Peyer's patch (tissue), 4 donors: ENCODE measurements at regions not wholly inside any gene's neighbourhood (a gene's known extent, or its start where the extent isn't known, plus 50 kb on each side); places are given as distances from the start of the nearest gene placed in this dataset.

Experiments used
- DNase-seq, 3 donors: peaks; one replicate each; pipeline ENCODE4 v3.0.0-alpha.2; 2017 to 2019
- H3K27ac ChIP-seq, 4 donors: fragments of 200-600 bp; sonication (generic); one replicate each; pipeline ENCODE4 v1.5.1; 2016 to 2019
- H3K27me3 ChIP-seq, 2 donors: fragments of 200-600 bp; sonication (generic); one replicate each; pipeline ENCODE4 v1.5.1; 2019
- H3K36me3 ChIP-seq, 3 donors: fragments of 200-600 bp; sonication (generic); one replicate each; pipeline ENCODE4 v1.5.1; 2016 to 2019
- H3K4me1 ChIP-seq, 4 donors: fragments of 200-600 bp; sonication (generic); one replicate each; pipeline ENCODE4 v1.5.1; 2016 to 2019
- H3K4me3 ChIP-seq, 4 donors: fragments of 200-600 bp; sonication (generic); 1 replicate in 3 of 4; 2 replicates in 1 of 4; pipeline ENCODE4 v1.5.1; 2016 to 2019; ENCODE audit warnings: mild to moderate bottlenecking in 1 of 4
- H3K9me3 ChIP-seq, 4 donors: fragments of 200-600 bp; sonication (generic); one replicate each; pipeline ENCODE4 v1.5.1; 2016 to 2019; ENCODE audit warnings: mild to moderate bottlenecking in 1 of 4
- POLR2A ChIP-seq, 2 donors: fragments of 450-650 bp; IDR thresholded peaks; one replicate each; pipeline ENCODE4 v1.5.1; 2017; ENCODE audit warnings: antibody characterized with exemption in 2 of 2, mild to moderate bottlenecking in 2 of 2, moderate library complexity in 2 of 2
- TF ChIP-seq, protein P1 (sequence below), 6 experiments: fragments of 450-650 bp in 4 of 6; fragments of 200-600 bp in 2 of 6; sonication (generic) in 1 of 6; IDR thresholded peaks; one replicate each; pipeline ENCODE4 v1.5.1; 2017 to 2019; ENCODE audit warnings: antibody characterized with exemption in 6 of 6, mild to moderate bottlenecking in 3 of 6, moderate library complexity in 1 of 6

- H3K9me3 ChIP-seq, result no peaks in the 10 kb centered on the region
- H3K27ac ChIP-seq, result no peak overlapping the region
- H3K4me3 ChIP-seq, result no peak overlapping the region
- TF ChIP-seq POLR2A (IDR thresholded peaks at IDR 0.05), result no peak
- TF ChIP-seq, protein P1, sequence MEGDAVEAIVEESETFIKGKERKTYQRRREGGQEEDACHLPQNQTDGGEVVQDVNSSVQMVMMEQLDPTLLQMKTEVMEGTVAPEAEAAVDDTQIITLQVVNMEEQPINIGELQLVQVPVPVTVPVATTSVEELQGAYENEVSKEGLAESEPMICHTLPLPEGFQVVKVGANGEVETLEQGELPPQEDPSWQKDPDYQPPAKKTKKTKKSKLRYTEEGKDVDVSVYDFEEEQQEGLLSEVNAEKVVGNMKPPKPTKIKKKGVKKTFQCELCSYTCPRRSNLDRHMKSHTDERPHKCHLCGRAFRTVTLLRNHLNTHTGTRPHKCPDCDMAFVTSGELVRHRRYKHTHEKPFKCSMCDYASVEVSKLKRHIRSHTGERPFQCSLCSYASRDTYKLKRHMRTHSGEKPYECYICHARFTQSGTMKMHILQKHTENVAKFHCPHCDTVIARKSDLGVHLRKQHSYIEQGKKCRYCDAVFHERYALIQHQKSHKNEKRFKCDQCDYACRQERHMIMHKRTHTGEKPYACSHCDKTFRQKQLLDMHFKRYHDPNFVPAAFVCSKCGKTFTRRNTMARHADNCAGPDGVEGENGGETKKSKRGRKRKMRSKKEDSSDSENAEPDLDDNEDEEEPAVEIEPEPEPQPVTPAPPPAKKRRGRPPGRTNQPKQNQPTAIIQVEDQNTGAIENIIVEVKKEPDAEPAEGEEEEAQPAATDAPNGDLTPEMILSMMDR (IDR thresholded peaks at IDR 0.05), result no peak
- DNase-seq, result no peak
- H3K36me3 ChIP-seq, result no peaks in the 10 kb centered on the region
- no peaks in the 10 kb centered on the region for H3K4me1 ChIP-seq
- no peaks in the 10 kb centered on the region for H3K27me3 ChIP-seq
Measured at GRCh38 chr2:22198381-22199283, 1074.9 kb downstream of the TDRD15 start.

DNA sequence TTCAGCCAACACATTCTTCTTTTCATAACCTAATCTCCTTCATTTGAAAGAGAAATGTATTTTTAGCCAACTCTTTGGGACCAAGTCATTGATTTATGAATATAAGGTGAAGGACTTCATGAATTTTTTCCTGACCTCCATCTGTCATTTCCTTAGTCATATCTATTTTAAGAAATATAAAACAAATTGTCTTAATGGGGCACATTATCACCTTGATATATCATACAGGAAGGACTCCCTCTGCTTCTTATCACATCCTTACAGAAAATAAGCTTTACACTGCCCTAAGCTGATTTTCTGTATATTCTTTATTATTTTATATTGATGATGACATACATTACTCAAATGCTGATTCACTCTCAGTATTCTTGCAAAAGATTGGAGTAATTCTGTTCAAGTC lies 1076.2 kb downstream of the TDRD15 start:
- no peaks in the 10 kb centered on the region for H3K4me1 ChIP-seq
- no peak overlapping the region for H3K27ac ChIP-seq
- no peak for DNase-seq
- no peak overlapping the region for H3K4me3 ChIP-seq
- H3K36me3 ChIP-seq, result no peaks in the 10 kb centered on the region
- TF ChIP-seq, protein P1 (IDR thresholded peaks at IDR 0.05), result no peak
- no peak for TF ChIP-seq POLR2A (IDR thresholded peaks at IDR 0.05)
- H3K9me3 ChIP-seq, result no peaks in the 10 kb centered on the region
- no peaks in the 10 kb centered on the region for H3K27me3 ChIP-seq

DNA sequence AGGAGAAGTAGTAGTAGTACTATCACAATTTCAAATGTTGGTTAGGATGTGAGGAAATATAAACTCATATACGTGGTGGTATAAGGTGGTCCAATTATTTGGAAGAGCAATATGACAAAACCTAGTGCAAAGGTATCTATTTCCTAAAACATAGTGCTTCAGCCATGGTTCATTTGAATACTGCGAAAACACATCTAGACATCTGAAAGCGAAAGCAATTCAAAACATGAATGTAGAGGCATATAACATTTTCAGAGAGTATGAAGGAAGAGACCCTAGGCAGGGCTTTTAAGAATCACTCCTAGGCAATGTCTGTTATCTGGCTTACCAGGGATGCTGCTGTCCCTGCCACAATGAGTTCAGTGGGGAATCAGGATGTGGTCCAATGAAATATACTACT lies 1085.8 kb downstream of the TDRD15 start:
- no peaks in the 10 kb centered on the region for H3K4me1 ChIP-seq
- no peaks in the 10 kb centered on the region for H3K36me3 ChIP-seq
- H3K9me3 ChIP-seq, result no peaks in the 10 kb centered on the region
- no peak overlapping the region for H3K27ac ChIP-seq
- DNase-seq, result no peak
- TF ChIP-seq, protein P1 (IDR thresholded peaks at IDR 0.05), result no peak
- TF ChIP-seq POLR2A (IDR thresholded peaks at IDR 0.05), result no peak
- no peaks in the 10 kb centered on the region for H3K27me3 ChIP-seq
- H3K4me3 ChIP-seq, result no peak overlapping the region

DNA sequence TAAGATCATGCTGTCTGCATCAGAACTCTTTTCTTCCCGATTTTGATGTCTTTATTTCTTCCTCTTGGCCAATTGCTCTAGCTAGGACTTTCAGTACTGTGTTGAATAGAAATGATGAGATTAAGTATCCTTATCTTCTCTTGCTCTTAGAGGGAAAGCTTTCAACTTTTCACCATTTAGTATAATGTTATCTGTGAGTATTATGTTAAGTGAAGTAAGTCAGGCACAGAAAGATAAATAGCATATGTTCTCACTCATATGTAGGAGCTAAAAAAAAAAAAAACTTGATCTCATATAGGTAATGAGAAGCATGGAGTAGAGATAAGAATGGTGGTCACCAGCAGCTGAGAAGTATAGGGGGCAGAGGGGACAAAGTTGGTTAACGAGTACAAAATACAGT lies 1089.5 kb downstream of the TDRD15 start:
- H3K36me3 ChIP-seq, result no peaks in the 10 kb centered on the region
- H3K27ac ChIP-seq, result no peak overlapping the region
- H3K4me3 ChIP-seq, result no peak overlapping the region
- no peak for DNase-seq
- TF ChIP-seq POLR2A (IDR thresholded peaks at IDR 0.05), result no peak
- TF ChIP-seq, protein P1 (IDR thresholded peaks at IDR 0.05), result no peak
- H3K27me3 ChIP-seq, result no peaks in the 10 kb centered on the region
- H3K4me1 ChIP-seq, result no peaks in the 10 kb centered on the region
- H3K9me3 ChIP-seq, result no peaks in the 10 kb centered on the region

DNA sequence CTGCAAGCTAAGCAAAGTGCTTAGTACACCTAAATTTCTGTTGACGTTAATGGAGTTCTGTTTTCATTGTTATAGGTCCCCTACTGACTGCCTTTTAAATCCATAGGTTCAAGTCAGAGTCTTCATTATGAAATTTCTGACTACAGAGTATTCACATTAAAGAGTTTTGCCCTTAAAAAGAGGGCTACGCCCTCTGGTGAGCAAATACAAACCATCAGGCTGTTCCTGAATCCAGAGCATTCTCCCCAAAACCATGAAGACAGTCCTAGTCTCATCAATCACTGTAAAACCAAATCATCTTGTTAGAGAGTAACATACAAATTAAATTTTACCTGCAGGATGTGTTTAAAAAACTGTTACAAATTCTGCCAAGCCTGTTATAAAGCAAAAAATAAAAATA lies 1091.7 kb downstream of the TDRD15 start:
- no peaks in the 10 kb centered on the region for H3K36me3 ChIP-seq
- H3K27me3 ChIP-seq, result no peaks in the 10 kb centered on the region
- no peaks in the 10 kb centered on the region for H3K9me3 ChIP-seq
- H3K27ac ChIP-seq, result no peak overlapping the region
- H3K4me3 ChIP-seq, result no peak overlapping the region
- TF ChIP-seq, protein P1 (IDR thresholded peaks at IDR 0.05), result no peak
- TF ChIP-seq POLR2A (IDR thresholded peaks at IDR 0.05), result no peak
- no peaks in the 10 kb centered on the region for H3K4me1 ChIP-seq
- no peak for DNase-seq
